ENCODE measurements at regions not wholly inside any gene's neighbourhood (a gene's known extent, or its start where the extent isn't known, plus 50 kb on each side); places are given as distances from the start of the nearest gene placed in this dataset.

GRCh38 chr13:62280590-62280989, 864.9 kb upstream of the PCDH20 start:
- Histone ChIP-seq H3K27me3 (ENCODE audit: control insufficient read depth, insufficient read depth) (no peaks in the 10 kb centered on the region), H3K4me1 (ENCODE audit: control insufficient read depth, insufficient read depth, low read length) (no peaks in the 10 kb centered on the region), H3K4me3 (ENCODE audit: low read length) (no peak overlapping the region), H3K27ac (ENCODE audit: low read length) (no peak overlapping the region), H3K9me3 (ENCODE audit: control insufficient read depth, low read length) (no peaks in the 10 kb centered on the region)
- ATAC-seq (no peak), DNase-seq (no peak)
- 79% methylated on average over 1 of the region's 1 CpG for WGBS
- intact Hi-C loops (cut with DNase I), result no loop called here

DNA sequence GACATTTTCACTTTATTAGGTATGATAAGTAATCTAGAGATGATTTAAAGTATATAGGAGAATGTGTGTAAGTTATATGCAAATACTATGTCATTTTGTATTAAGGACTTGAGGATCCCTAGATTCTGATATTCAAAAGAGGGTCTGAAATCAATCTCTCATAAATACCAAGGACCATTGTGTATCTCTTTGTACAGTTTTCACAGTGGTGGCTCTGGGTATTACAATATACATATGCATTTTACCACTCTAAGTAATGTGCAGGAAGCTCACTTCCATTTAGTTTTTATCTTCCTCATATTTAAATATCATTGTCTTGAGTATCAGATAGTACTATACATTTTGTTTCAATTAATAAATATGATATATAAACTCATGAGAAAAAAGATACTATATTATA, 862.6 kb upstream of the PCDH20 start:
- DNase-seq, result no peak
- Histone ChIP-seq H3K27me3 (ENCODE audit: control insufficient read depth, insufficient read depth) (no peaks in the 10 kb centered on the region), H3K9me3 (ENCODE audit: control insufficient read depth, low read length) (no peaks in the 10 kb centered on the region), H3K4me1 (ENCODE audit: control insufficient read depth, insufficient read depth, low read length) (no peaks in the 10 kb centered on the region), H3K27ac (ENCODE audit: low read length) (no peak overlapping the region), H3K4me3 (ENCODE audit: low read length) (no peak overlapping the region)
- ATAC-seq, result no peak
- intact Hi-C loops (cut with DNase I), result no loop called here

GRCh38 chr13:62251734-62252133, 836.1 kb upstream of the PCDH20 start:
- Histone ChIP-seq H3K4me3 (ENCODE audit: low read length) (no peak overlapping the region), H3K9me3 (ENCODE audit: control insufficient read depth, low read length) (no peaks in the 10 kb centered on the region), H3K27ac (ENCODE audit: low read length) (no peak overlapping the region), H3K4me1 (ENCODE audit: control insufficient read depth, insufficient read depth, low read length) (no peaks in the 10 kb centered on the region), H3K27me3 (ENCODE audit: control insufficient read depth, insufficient read depth) (no peaks in the 10 kb centered on the region)
- intact Hi-C loops (cut with DNase I), result no loop called here
- DNase-seq (no peak), ATAC-seq (no peak)
- WGBS, result 87% methylated on average over 2 of the region's 2 CpGs

DNA sequence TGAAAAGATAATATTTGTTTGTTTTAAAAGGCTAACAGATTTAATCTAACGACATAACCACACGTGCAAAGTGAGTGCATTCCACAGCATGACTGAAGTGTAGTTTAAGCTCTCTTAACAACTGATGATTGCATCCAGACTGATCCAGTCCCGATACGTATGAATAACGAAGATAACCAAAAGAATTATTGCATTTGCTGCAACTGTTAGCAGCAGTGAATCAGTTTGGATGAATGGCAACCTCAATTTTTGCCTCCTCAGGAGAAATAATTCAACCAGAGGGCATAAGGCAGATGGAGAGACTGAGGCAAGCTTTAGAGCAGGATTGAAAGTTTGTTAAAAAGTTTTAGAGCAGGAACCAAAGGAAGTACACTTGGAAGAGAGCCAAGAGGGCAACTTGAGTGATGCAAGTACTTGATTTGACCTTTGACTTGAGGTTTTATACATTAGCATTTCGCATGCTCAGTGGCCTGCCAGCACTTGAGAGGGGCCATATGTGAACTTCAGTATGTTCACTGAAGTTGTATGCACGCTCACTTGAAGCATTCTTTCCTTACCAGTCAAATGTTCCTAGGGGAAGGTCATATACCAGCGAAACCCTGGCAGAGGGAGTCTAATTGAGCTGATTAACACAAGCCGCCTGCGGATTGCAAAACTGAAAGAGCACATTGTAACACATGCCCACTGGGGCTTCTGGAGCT, 835.0 kb upstream of the PCDH20 start:
- no peaks in the 10 kb centered on the region for H3K9me3 ChIP-seq (ENCODE audit: control insufficient read depth, low read length)
- H3K27ac ChIP-seq (ENCODE audit: low read length), result no peak overlapping the region
- H3K4me3 ChIP-seq (ENCODE audit: low read length), result no peak overlapping the region
- ATAC-seq, result no peak
- 59% methylated on average over 10 of the region's 10 CpGs for WGBS
- no peaks in the 10 kb centered on the region for H3K4me1 ChIP-seq (ENCODE audit: control insufficient read depth, insufficient read depth, low read length)
- DNase-seq, result no peak
- intact Hi-C loops (cut with DNase I), result no loop called here
- H3K27me3 ChIP-seq (ENCODE audit: control insufficient read depth, insufficient read depth), result no peaks in the 10 kb centered on the region

GRCh38 chr13:62246581-62246980, 830.9 kb upstream of the PCDH20 start:
- no peaks in the 10 kb centered on the region for H3K27me3 ChIP-seq (ENCODE audit: control insufficient read depth, insufficient read depth)
- no peak overlapping the region for H3K4me3 ChIP-seq (ENCODE audit: low read length)
- DNase-seq (no peak), ATAC-seq (no peak)
- 92% methylated on average over 1 of the region's 1 CpG for WGBS
- H3K4me1 ChIP-seq (ENCODE audit: control insufficient read depth, insufficient read depth, low read length), result no peaks in the 10 kb centered on the region
- no peak overlapping the region for H3K27ac ChIP-seq (ENCODE audit: low read length)
- intact Hi-C loops (cut with DNase I), result no loop called here
- no peaks in the 10 kb centered on the region for H3K9me3 ChIP-seq (ENCODE audit: control insufficient read depth, low read length)

GRCh38 chr13:62243106-62243505, 827.5 kb upstream of the PCDH20 start:
- Histone ChIP-seq H3K27ac (ENCODE audit: low read length) (no peak overlapping the region), H3K4me3 (ENCODE audit: low read length) (no peak overlapping the region), H3K4me1 (ENCODE audit: control insufficient read depth, insufficient read depth, low read length) (no peaks in the 10 kb centered on the region), H3K27me3 (ENCODE audit: control insufficient read depth, insufficient read depth) (no peaks in the 10 kb centered on the region), H3K9me3 (ENCODE audit: control insufficient read depth, low read length) (no peaks in the 10 kb centered on the region)
- intact Hi-C loops (cut with DNase I), result no loop called here
- no peak for ATAC-seq
- WGBS, result 88% methylated on average over 2 of the region's 2 CpGs
- no peak for DNase-seq

GRCh38 chr13:62234780-62235440, 819.3 kb upstream of the PCDH20 start:
- 40% methylated on average over 2 of the region's 2 CpGs for WGBS
- H3K9me3 ChIP-seq (ENCODE audit: control insufficient read depth, low read length), result no peaks in the 10 kb centered on the region
- intact Hi-C loops (cut with DNase I), result no loop called here

GRCh38 chr13:62210951-62211350, 795.3 kb upstream of the PCDH20 start:
- H3K4me3 ChIP-seq (ENCODE audit: low read length), result no peak overlapping the region
- ATAC-seq, result no peak
- DNase-seq, result no peak
- no peaks in the 10 kb centered on the region for H3K9me3 ChIP-seq (ENCODE audit: control insufficient read depth, low read length)
- no peaks in the 10 kb centered on the region for H3K4me1 ChIP-seq (ENCODE audit: control insufficient read depth, insufficient read depth, low read length)
- 52% methylated on average over 3 of the region's 3 CpGs for WGBS
- H3K27me3 ChIP-seq (ENCODE audit: control insufficient read depth, insufficient read depth), result no peaks in the 10 kb centered on the region
- intact Hi-C loops (cut with DNase I), result no loop called here
- no peak overlapping the region for H3K27ac ChIP-seq (ENCODE audit: low read length)

More at GRCh38 chr13:62234780-62235440, 819.3 kb upstream of the PCDH20 start:
- no peaks in the 10 kb centered on the region for H3K4me1 ChIP-seq (ENCODE audit: control insufficient read depth, insufficient read depth, low read length)
- no peak for ATAC-seq
- H3K27ac ChIP-seq (ENCODE audit: low read length), result no peak overlapping the region
- no peaks in the 10 kb centered on the region for H3K27me3 ChIP-seq (ENCODE audit: control insufficient read depth, insufficient read depth)
- no peak overlapping the region for H3K4me3 ChIP-seq (ENCODE audit: low read length)
- no peak for DNase-seq

DNA sequence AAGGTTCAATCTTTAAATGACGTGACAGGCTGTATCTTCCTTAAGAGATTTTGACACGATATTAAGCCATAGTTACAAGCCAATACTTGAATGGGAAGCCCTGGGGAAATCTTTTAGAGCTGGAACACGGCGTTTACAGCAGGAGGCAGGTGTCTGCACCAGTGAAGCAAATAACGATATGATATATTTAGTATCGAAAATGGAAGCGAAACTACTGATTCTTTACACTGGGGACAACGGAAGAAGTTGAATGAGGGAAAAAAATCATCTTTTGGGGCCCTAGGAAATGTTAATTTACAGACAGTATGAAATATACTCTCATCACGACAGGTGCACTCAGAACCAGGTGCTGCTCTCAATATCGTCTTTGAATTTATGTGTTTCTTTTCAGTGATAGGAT, 793.9 kb upstream of the PCDH20 start:
- DNase-seq (no peak), ATAC-seq (no peak)
- Histone ChIP-seq H3K4me1 (ENCODE audit: control insufficient read depth, insufficient read depth, low read length) (no peaks in the 10 kb centered on the region), H3K4me3 (ENCODE audit: low read length) (no peak overlapping the region), H3K27ac (ENCODE audit: low read length) (no peak overlapping the region), H3K27me3 (ENCODE audit: control insufficient read depth, insufficient read depth) (no peaks in the 10 kb centered on the region), H3K9me3 (ENCODE audit: control insufficient read depth, low read length) (no peaks in the 10 kb centered on the region)
- 77% methylated on average over 10 of the region's 10 CpGs for WGBS
- intact Hi-C loops (cut with DNase I), result no loop called here

GRCh38 chr13:62207388-62207787, 791.7 kb upstream of the PCDH20 start:
- no peaks in the 10 kb centered on the region for H3K27me3 ChIP-seq (ENCODE audit: control insufficient read depth, insufficient read depth)
- intact Hi-C loops (cut with DNase I), result no loop called here
- DNase-seq (no peak), ATAC-seq (no peak)
- WGBS, result 80% methylated on average over 2 of the region's 2 CpGs
- H3K27ac ChIP-seq (ENCODE audit: low read length), result no peak overlapping the region
- no peak overlapping the region for H3K4me3 ChIP-seq (ENCODE audit: low read length)
- H3K4me1 ChIP-seq (ENCODE audit: control insufficient read depth, insufficient read depth, low read length), result no peaks in the 10 kb centered on the region
- no peaks in the 10 kb centered on the region for H3K9me3 ChIP-seq (ENCODE audit: control insufficient read depth, low read length)

DNA sequence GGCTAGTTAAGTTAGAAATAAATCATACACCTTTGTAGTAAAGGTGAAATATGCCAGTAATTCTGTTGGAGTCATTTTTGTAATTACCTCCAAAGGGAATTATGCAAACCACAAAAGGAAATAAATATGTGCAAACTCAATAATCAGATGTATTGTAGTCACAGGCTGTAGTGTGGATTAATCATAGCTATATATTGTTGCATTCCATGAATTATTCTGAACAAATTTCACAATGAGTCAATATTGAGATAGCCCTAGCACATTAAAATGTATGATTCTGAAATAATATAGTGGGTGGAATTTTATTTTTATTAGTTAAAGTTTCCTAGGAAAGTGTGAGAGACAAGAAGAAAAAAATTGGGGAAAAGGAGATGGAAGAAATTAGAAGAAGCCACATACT, 790.5 kb upstream of the PCDH20 start:
- DNase-seq (no peak), ATAC-seq (no peak)
- no peaks in the 10 kb centered on the region for H3K4me1 ChIP-seq (ENCODE audit: control insufficient read depth, insufficient read depth, low read length)
- no peaks in the 10 kb centered on the region for H3K9me3 ChIP-seq (ENCODE audit: control insufficient read depth, low read length)
- no peaks in the 10 kb centered on the region for H3K27me3 ChIP-seq (ENCODE audit: control insufficient read depth, insufficient read depth)
- no peak overlapping the region for H3K4me3 ChIP-seq (ENCODE audit: low read length)
- H3K27ac ChIP-seq (ENCODE audit: low read length), result no peak overlapping the region
- intact Hi-C loops (cut with DNase I), result no loop called here

- Histone ChIP-seq H3K27ac (ENCODE audit: low read length) (no peak overlapping the region), H3K4me1 (ENCODE audit: control insufficient read depth, insufficient read depth, low read length) (no peaks in the 10 kb centered on the region), H3K9me3 (ENCODE audit: control insufficient read depth, low read length) (no peaks in the 10 kb centered on the region), H3K4me3 (ENCODE audit: low read length) (no peak overlapping the region), H3K27me3 (ENCODE audit: control insufficient read depth, insufficient read depth) (no peaks in the 10 kb centered on the region)
- 61% methylated on average over 3 of the region's 3 CpGs for WGBS
- no peak for DNase-seq
- intact Hi-C loops (cut with DNase I), result no loop called here
- ATAC-seq, result no peak
Observed at GRCh38 chr13:62205273-62205672, 789.6 kb upstream of the PCDH20 start.
